ENCODE measurements at regions not wholly inside any gene's neighbourhood (a gene's known extent, or its start where the extent isn't known, plus 50 kb on each side); places are given as distances from the start of the nearest gene placed in this dataset.

DNA sequence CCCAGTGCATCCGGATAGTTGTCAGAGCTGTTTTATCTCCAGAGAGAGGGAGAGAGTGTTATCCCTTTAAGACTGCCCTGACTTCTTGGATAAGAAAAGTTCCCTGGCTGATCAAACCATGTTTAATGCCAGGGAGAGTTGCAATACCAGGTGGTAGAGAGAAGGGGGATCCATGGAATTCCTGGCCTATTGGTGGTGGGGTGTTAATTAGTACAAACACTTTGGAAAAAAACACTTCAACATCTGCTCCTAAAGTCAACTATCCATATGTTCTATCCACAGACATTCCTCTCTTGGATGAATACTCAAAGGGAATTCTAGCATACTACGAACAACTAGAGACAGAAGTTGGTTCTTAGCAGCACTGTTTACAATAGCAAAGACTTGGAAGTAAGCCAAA is 307.2 kb downstream of the TCERG1L start:
- H3K4me3 ChIP-seq = no peak overlapping the region
- WGBS (ENCODE audit: insufficient coverage, low coverage, low lambda C conversion rate, missing lambda C conversion rate) = 51% methylated on average over 2 of the region's 2 CpGs
- no peaks in the 10 kb centered on the region for H3K9me3 ChIP-seq
- H3K36me3 ChIP-seq = no peaks in the 10 kb centered on the region
- TF ChIP-seq, protein P1, sequence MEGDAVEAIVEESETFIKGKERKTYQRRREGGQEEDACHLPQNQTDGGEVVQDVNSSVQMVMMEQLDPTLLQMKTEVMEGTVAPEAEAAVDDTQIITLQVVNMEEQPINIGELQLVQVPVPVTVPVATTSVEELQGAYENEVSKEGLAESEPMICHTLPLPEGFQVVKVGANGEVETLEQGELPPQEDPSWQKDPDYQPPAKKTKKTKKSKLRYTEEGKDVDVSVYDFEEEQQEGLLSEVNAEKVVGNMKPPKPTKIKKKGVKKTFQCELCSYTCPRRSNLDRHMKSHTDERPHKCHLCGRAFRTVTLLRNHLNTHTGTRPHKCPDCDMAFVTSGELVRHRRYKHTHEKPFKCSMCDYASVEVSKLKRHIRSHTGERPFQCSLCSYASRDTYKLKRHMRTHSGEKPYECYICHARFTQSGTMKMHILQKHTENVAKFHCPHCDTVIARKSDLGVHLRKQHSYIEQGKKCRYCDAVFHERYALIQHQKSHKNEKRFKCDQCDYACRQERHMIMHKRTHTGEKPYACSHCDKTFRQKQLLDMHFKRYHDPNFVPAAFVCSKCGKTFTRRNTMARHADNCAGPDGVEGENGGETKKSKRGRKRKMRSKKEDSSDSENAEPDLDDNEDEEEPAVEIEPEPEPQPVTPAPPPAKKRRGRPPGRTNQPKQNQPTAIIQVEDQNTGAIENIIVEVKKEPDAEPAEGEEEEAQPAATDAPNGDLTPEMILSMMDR (IDR thresholded peaks at IDR 0.05) = no peak
- TF ChIP-seq POLR2A (IDR thresholded peaks at IDR 0.05) = no peak
- no peak for DNase-seq
- no peaks in the 10 kb centered on the region for H3K4me1 ChIP-seq
- no peak overlapping the region for H3K27ac ChIP-seq
- intact Hi-C loops (cut with DNase I) = no loop called here
- H3K27me3 ChIP-seq = no peaks in the 10 kb centered on the region
- no peak for ATAC-seq

DNA sequence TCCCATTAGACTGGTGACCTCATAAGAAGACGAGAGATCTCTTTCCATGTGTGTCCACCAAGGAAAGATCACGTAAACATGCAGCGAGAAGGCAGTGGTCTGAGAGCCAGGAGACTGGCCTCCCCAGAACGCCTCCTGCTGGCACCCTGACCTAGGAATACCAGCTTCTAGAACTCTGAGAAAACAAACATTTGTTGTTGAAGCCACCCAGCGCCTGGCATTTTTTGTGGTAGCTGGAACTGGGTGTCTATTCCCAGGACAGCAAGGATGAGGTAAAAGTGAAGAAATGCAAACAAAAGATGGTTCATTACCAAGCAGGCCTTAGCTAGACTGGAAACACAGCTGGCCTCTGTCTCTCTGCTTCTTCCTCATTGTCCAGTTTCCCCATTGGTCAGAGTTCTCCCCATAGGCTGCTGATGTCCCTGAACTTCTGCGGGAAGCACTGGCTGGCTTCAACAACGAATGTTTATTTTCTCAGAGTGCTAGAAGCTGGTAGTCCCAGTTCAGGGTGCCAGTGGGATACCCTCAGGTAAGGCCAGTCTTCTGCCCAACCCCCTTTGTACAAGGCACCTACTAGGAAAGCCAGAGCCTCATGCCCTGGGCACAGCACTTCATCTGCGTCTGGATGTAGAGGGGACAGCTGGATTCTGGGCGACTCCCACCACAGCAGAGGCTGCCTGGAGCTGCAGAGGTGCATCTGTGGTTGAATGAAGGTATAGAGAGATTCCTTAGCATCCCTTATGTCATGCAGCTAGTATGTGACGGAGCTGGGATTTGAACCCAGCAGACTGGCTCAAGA is 304.9 kb downstream of the TCERG1L start:
- WGBS (ENCODE audit: insufficient coverage, low coverage, low lambda C conversion rate, missing lambda C conversion rate) = 51% methylated on average over 6 of the region's 10 CpGs
- H3K36me3 ChIP-seq = no peaks in the 10 kb centered on the region
- H3K4me1 ChIP-seq = no peaks in the 10 kb centered on the region
- peak in 1 of 3 donors; percentile 11 for DNase-seq
- ATAC-seq = no peak
- no peaks in the 10 kb centered on the region for H3K27me3 ChIP-seq
- H3K4me3 ChIP-seq = no peak overlapping the region
- TF ChIP-seq POLR2A (IDR thresholded peaks at IDR 0.05) = no peak
- intact Hi-C loops (cut with DNase I) = no loop called here
- H3K27ac ChIP-seq = no peak overlapping the region
- H3K9me3 ChIP-seq = no peaks in the 10 kb centered on the region

DNA sequence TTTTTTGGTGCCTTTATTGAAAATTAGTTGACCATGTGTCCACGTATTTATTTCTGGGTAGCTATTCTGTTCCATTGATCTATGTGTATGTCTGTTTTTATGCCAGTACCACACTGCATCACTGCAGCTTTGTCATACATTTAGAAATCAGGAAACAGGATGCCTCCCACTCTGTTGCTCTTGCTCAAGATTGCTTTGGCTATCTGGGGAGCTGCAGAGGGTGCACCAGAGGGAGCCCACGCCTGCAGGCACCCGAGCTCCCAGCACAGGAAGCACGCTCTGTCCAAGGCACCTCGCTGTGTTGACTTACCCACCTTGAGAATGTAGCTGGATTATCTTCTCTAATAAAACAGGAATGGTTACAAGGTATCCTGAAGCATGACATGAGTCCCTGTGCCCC is 301.7 kb downstream of the TCERG1L start:
- intact Hi-C loops (cut with DNase I) = no loop called here
- Histone ChIP-seq H3K36me3 (no peaks in the 10 kb centered on the region), H3K27ac (no peak overlapping the region), H3K4me3 (no peak overlapping the region), H3K27me3 (no peaks in the 10 kb centered on the region), H3K4me1 (no peaks in the 10 kb centered on the region), H3K9me3 (no peaks in the 10 kb centered on the region)
- 42% methylated on average over 4 of the region's 5 CpGs for WGBS (ENCODE audit: insufficient coverage, low coverage, low lambda C conversion rate, missing lambda C conversion rate)
- TF ChIP-seq POLR2A (IDR thresholded peaks at IDR 0.05) = no peak
- TF ChIP-seq, protein P1 (IDR thresholded peaks at IDR 0.05) = no peak
- ATAC-seq (no peak), DNase-seq (peak in 1 of 3 donors; percentile 11)

DNA sequence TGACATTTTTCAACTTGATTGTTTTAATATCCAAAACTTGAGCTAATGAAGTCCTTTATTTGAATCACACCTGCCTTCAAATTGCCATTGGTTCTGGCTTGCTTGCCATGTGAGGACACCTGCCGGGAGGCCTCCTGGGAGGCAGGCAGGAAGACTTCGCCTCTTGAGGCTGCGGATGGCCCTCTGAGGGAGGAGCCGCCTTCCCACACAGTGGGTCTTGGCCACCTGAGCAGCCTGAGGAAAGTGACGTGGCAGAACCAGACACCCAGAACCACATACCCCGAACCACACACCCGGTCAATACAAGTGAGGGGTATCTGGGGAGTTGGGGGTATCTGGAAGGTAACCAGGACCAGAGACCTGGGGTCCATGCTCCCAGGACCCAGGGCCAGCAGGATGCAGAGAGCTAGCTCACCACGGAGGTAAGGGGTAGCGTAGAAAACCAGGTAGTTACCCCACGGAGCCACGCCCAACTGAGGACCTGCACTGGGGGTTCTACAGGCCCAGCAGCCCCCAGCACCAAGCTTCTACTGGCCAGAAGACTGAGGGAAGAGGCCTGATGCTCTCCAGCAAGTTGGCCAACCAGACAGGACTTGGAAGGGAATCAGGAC is 300.5 kb downstream of the TCERG1L start:
- ATAC-seq (peak in 1 of 4 donors; percentile 14), DNase-seq (peak in 2 of 3 donors; percentile 23 to 30)
- Histone ChIP-seq H3K36me3 (no peaks in the 10 kb centered on the region), H3K27me3 (no peaks in the 10 kb centered on the region), H3K9me3 (no peaks in the 10 kb centered on the region), H3K4me1 (no peaks in the 10 kb centered on the region), H3K27ac (no peak overlapping the region), H3K4me3 (no peak overlapping the region)
- TF ChIP-seq POLR2A (IDR thresholded peaks at IDR 0.05) = no peak
- TF ChIP-seq, protein P1 (IDR thresholded peaks at IDR 0.05) = no peak
- 60% methylated on average over 1 of the region's 11 CpGs for WGBS (ENCODE audit: insufficient coverage, low coverage, low lambda C conversion rate, missing lambda C conversion rate)
- intact Hi-C loops (cut with DNase I) = no loop called here

DNA sequence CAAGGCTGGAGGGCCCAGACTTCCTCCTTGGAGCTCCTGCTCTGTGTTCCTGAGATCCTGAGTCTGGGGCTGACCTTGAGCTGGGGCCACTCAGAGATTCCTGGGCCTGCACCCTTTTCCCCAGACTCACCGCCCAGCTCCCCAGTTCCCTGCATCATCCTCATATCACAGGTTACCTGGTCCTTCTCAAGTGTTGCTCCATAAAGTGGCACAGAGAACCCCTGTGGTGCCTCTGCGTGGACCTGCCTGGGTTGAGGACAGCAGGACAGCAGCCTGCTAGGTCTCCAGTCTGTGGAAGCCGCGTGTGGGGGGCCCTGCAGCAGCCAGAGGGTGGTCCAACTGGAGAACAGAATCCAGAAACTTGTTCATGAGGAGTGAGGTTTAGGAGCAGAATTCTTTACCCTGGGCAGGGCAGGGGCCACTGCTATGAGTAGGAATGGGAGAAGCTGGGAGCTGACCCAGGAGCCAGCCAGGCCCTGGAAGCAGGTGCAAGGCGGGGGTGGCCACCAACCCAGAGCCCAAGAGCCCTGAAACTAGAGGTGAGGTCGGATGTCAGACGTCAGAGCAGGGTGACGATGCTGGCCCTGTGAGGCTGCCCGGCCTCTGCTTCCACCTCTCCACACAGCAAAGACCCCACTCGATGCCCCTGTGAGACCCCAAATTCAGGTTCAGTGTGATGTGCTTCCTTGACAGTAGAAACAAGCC is 299.4 kb downstream of the TCERG1L start:
- intact Hi-C loops (cut with DNase I) = no loop called here
- ATAC-seq (no peak), DNase-seq (peak in 2 of 3 donors; percentile 19 to 40)
- no peak overlapping the region for H3K4me3 ChIP-seq
- H3K36me3 ChIP-seq = no peaks in the 10 kb centered on the region
- H3K27ac ChIP-seq = no peak overlapping the region
- no peaks in the 10 kb centered on the region for H3K27me3 ChIP-seq
- no peaks in the 10 kb centered on the region for H3K9me3 ChIP-seq
- no peaks in the 10 kb centered on the region for H3K4me1 ChIP-seq
- no peak for TF ChIP-seq POLR2A (IDR thresholded peaks at IDR 0.05)
- TF ChIP-seq, protein P1 (IDR thresholded peaks at IDR 0.05) = no peak
- 60% methylated on average over 1 of the region's 10 CpGs for WGBS (ENCODE audit: insufficient coverage, low coverage, low lambda C conversion rate, missing lambda C conversion rate)

Measured in right lobe of liver (tissue), 6 donors.